Epithelial cell of proximal tubule (primary cell): ENCODE measurements at regions not wholly inside any gene's neighbourhood (a gene's known extent, or its start where the extent isn't known, plus 50 kb on each side); places are given as distances from the start of the nearest gene placed in this dataset.

Source experiments
- DNase-seq: peaks from one replicate; pipeline ENCODE4 v3.0.0-alpha.2; 2011; ENCODE audit warnings: low read depth
- H3K4me3 ChIP-seq: 2 replicates; pipeline ENCODE4 v1.5.1; 2011; ENCODE audit warnings: low read depth, mild to moderate bottlenecking, low read length
- CTCF ChIP-seq: conservative IDR thresholded peaks from 2 replicates; pipeline ENCODE4 v1.5.1; 2012; ENCODE audit warnings: low read depth, mild to moderate bottlenecking, low read length

- TF ChIP-seq CTCF: no peak
Measured at GRCh38 chr2:120674246-120675170, 61.2 kb upstream of the GLI2 start.

GRCh38 chr2:120675460-120676130 is 60.1 kb upstream of the GLI2 start:
- peak; percentile 78 for TF ChIP-seq CTCF
- no peak overlapping the region for H3K4me3 ChIP-seq
- DNase-seq: no peak

More at GRCh38 chr2:120674246-120675170, 61.2 kb upstream of the GLI2 start:
- no peak overlapping the region for H3K4me3 ChIP-seq
- DNase-seq: no peak

- DNase-seq: no peak
- no peak overlapping the region for H3K4me3 ChIP-seq
- no peak for TF ChIP-seq CTCF
Measured at GRCh38 chr2:120677221-120677620, 58.4 kb upstream of the GLI2 start.

GRCh38 chr2:120677696-120678247 is 57.9 kb upstream of the GLI2 start:
- no peak for DNase-seq
- H3K4me3 ChIP-seq: no peak overlapping the region
- no peak for TF ChIP-seq CTCF

- DNase-seq: no peak
- H3K4me3 ChIP-seq: no peak overlapping the region
- TF ChIP-seq CTCF: no peak
Measured at GRCh38 chr2:120678251-120678650, 57.4 kb upstream of the GLI2 start.

GRCh38 chr2:120678926-120679325 is 56.7 kb upstream of the GLI2 start:
- no peak for DNase-seq

More at GRCh38 chr2:120678926-120679325, 56.7 kb upstream of the GLI2 start:
- no peak overlapping the region for H3K4me3 ChIP-seq
- no peak for TF ChIP-seq CTCF
